ENCODE measurements at regions not wholly inside any gene's neighbourhood (a gene's known extent, or its start where the extent isn't known, plus 50 kb on each side); places are given as distances from the start of the nearest gene placed in this dataset.

- intact Hi-C loops (cut with micrococcal nuclease), result no loop called here
- H3K4me1 Mint-ChIP-seq, result peaks cover 0 to 18% of the 10 kb centered on the region in 2 donors
- H3K4me3 ChIP-seq (ENCODE audit: low read length), result no peak overlapping the region
- H3K9me3 Mint-ChIP-seq, result no peaks in the 10 kb centered on the region
- H3K36me3 ChIP-seq (ENCODE audit: control insufficient read depth, insufficient read depth, low read length), result no peaks in the 10 kb centered on the region
- H3K27me3 Mint-ChIP-seq (ENCODE audit: low read depth in 2 of 2), result no peaks in the 10 kb centered on the region
- no peak overlapping the region for H3K27ac Mint-ChIP-seq
- no peak overlapping the region for H3K4me3 Mint-ChIP-seq
- DNase-seq (no peak), ATAC-seq (no peak)
- H3K4me1 ChIP-seq (ENCODE audit: control insufficient read depth, insufficient read depth, low read length), result no peaks in the 10 kb centered on the region
- no peaks in the 10 kb centered on the region for H3K27me3 ChIP-seq (ENCODE audit: control insufficient read depth, insufficient read depth, low read length)
- no peaks in the 10 kb centered on the region for H3K9me3 ChIP-seq (ENCODE audit: control insufficient read depth, insufficient read depth, low read length)
- no peak overlapping the region for H3K27ac ChIP-seq (ENCODE audit: low read length)
- TF ChIP-seq CTCF (IDR thresholded peaks at IDR 0.05), result no peak
- H3K36me3 Mint-ChIP-seq, result no peaks in the 10 kb centered on the region
- WGBS (ENCODE audit: insufficient coverage), result 96% methylated on average over 2 of the region's 2 CpGs
Measured at GRCh38 chr7:17016402-17017010, 134.7 kb upstream of the AGR3 start.

DNA sequence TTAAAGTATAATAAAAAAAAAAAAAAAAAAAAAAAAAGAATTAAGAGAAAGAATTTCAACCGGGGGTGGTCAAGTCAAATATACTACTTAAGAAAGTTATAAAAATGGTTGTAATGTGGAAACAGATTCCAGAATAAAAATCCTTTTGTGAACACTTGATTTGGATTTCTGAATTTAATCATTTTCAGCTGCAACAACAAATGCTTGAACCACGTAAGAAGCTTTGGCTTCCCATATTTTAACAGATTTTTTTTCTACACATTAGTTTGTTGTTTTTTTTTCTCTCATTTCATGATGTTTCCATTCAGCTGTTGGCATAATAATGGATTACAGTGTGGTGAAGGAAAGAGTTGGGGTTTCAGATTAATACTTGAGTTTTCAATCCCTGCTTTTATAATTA, 137.3 kb upstream of the AGR3 start:
- H3K27me3 Mint-ChIP-seq (ENCODE audit: low read depth in 2 of 2), result no peaks in the 10 kb centered on the region
- H3K36me3 ChIP-seq (ENCODE audit: control insufficient read depth, insufficient read depth, low read length), result no peaks in the 10 kb centered on the region

DNA sequence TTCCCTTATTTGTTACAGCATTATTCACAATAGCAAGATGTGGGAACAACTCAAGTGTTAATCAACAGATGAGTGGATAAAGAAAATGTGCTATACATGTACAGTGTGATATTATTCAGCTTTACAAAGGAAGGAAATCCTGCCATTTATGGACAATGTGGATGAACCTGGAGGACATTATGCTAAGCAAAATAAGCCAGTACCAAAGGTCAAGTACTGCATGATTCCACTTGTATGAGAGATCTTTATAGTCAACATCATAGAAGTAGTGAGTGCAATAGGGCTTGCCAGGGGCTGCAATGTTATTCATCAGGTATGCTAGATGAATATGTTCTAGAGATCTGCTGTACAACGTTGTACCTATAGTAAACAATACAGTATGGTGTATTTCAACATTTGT, 138.5 kb upstream of the AGR3 start:
- H3K4me3 Mint-ChIP-seq, result no peak overlapping the region
- no peaks in the 10 kb centered on the region for H3K27me3 Mint-ChIP-seq (ENCODE audit: low read depth in 2 of 2)
- no peak overlapping the region for H3K27ac Mint-ChIP-seq
- Histone ChIP-seq H3K27ac (ENCODE audit: low read length) (no peak overlapping the region), H3K27me3 (ENCODE audit: control insufficient read depth, insufficient read depth, low read length) (no peaks in the 10 kb centered on the region), H3K36me3 (ENCODE audit: control insufficient read depth, insufficient read depth, low read length) (no peaks in the 10 kb centered on the region), H3K4me3 (ENCODE audit: low read length) (no peak overlapping the region), H3K4me1 (ENCODE audit: control insufficient read depth, insufficient read depth, low read length) (no peaks in the 10 kb centered on the region), H3K9me3 (ENCODE audit: control insufficient read depth, insufficient read depth, low read length) (no peaks in the 10 kb centered on the region)
- H3K4me1 Mint-ChIP-seq, result peaks cover 0 to 9% of the 10 kb centered on the region in 2 donors
- H3K9me3 Mint-ChIP-seq, result no peaks in the 10 kb centered on the region
- no peaks in the 10 kb centered on the region for H3K36me3 Mint-ChIP-seq
- intact Hi-C loops (cut with micrococcal nuclease), result loop anchor here (10.0 kb wide), 1 partner anchor 125 kb away; no protein-coding TSS in a partner anchor
- DNase-seq, result no peak
- no peak for ATAC-seq
- 100% methylated on average over 1 of the region's 1 CpG for WGBS (ENCODE audit: insufficient coverage)
- no peak for TF ChIP-seq CTCF (IDR thresholded peaks at IDR 0.05)

More for the DNA sequence above, 137.3 kb upstream of the AGR3 start:
- TF ChIP-seq CTCF (IDR thresholded peaks at IDR 0.05), result no peak
- Mint-ChIP-seq H3K4me1 (peaks cover 0 to 10% of the 10 kb centered on the region in 2 donors), H3K36me3 (no peaks in the 10 kb centered on the region), H3K4me3 (no peak overlapping the region), H3K27ac (no peak overlapping the region), H3K9me3 (no peaks in the 10 kb centered on the region)
- ATAC-seq (no peak), DNase-seq (no peak)
- Histone ChIP-seq H3K27ac (ENCODE audit: low read length) (no peak overlapping the region), H3K9me3 (ENCODE audit: control insufficient read depth, insufficient read depth, low read length) (no peaks in the 10 kb centered on the region), H3K4me3 (ENCODE audit: low read length) (no peak overlapping the region), H3K27me3 (ENCODE audit: control insufficient read depth, insufficient read depth, low read length) (no peaks in the 10 kb centered on the region), H3K4me1 (ENCODE audit: control insufficient read depth, insufficient read depth, low read length) (no peaks in the 10 kb centered on the region)
- intact Hi-C loops (cut with micrococcal nuclease), result no loop called here
- WGBS (ENCODE audit: insufficient coverage), result no CpG with 5 or more reads among the region's 2 CpGs

DNA sequence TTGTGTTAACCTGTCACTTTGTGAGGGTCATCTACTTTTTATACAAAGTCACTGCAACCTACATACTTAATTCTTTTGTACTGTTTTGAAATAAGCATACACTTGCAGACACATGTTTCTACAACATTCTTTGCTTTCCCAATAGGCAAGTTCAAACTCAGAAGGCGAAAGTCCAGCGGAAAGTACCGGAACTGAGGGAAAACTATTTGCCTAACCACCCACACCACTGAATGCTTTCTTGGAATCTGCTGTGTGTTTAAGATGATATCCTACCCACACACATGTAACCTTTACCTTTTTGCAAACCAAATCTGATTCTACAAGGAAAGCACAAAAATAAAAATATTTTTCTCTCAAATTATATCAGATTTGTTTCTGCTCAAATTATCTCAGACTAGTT, 139.4 kb upstream of the AGR3 start:
- no peak overlapping the region for H3K27ac Mint-ChIP-seq
- no peaks in the 10 kb centered on the region for H3K36me3 ChIP-seq (ENCODE audit: control insufficient read depth, insufficient read depth, low read length)
- no peaks in the 10 kb centered on the region for H3K36me3 Mint-ChIP-seq
- no peak overlapping the region for H3K27ac ChIP-seq (ENCODE audit: low read length)
- TF ChIP-seq CTCF (IDR thresholded peaks at IDR 0.05), result no peak
- WGBS (ENCODE audit: insufficient coverage), result 96% methylated on average over 3 of the region's 3 CpGs
- ATAC-seq, result no peak
- no peak overlapping the region for H3K4me3 Mint-ChIP-seq
- no peak overlapping the region for H3K4me3 ChIP-seq (ENCODE audit: low read length)
- peaks cover 0 to 5% of the 10 kb centered on the region in 2 donors for H3K4me1 Mint-ChIP-seq
- H3K27me3 Mint-ChIP-seq (ENCODE audit: low read depth in 2 of 2), result no peaks in the 10 kb centered on the region
- intact Hi-C loops (cut with micrococcal nuclease), result loop anchor here (10.0 kb wide), 1 partner anchor 124 kb away; no protein-coding TSS in a partner anchor
- no peaks in the 10 kb centered on the region for H3K27me3 ChIP-seq (ENCODE audit: control insufficient read depth, insufficient read depth, low read length)
- H3K9me3 Mint-ChIP-seq, result no peaks in the 10 kb centered on the region
- DNase-seq, result no peak
- H3K9me3 ChIP-seq (ENCODE audit: control insufficient read depth, insufficient read depth, low read length), result no peaks in the 10 kb centered on the region
- H3K4me1 ChIP-seq (ENCODE audit: control insufficient read depth, insufficient read depth, low read length), result no peaks in the 10 kb centered on the region
